ENCODE measurements at regions not wholly inside any gene's neighbourhood (a gene's known extent, or its start where the extent isn't known, plus 50 kb on each side); places are given as distances from the start of the nearest gene placed in this dataset.
A peak's percentile ranks its signal among the peaks of the same experiment; 100 is the strongest.

- DNase-seq = no peak
These were observed 193.2 kb downstream of the IRS2 start for GRCh38 chr13:109593230-109593629.

- DNase-seq = no peak
These were observed 193.6 kb downstream of the IRS2 start for GRCh38 chr13:109592770-109593169.

- no peak for DNase-seq
These were observed 198.7 kb downstream of the IRS2 start for GRCh38 chr13:109587689-109588088.

- no peak for DNase-seq
These were observed 199.7 kb downstream of the IRS2 start for GRCh38 chr13:109586509-109587346.

- DNase-seq = no peak
These were observed 201.5 kb downstream of the IRS2 start for GRCh38 chr13:109584844-109585361.

- DNase-seq = no peak
These were observed 209.1 kb downstream of the IRS2 start for GRCh38 chr13:109577191-109577700.

- DNase-seq = no peak
These were observed 210.0 kb downstream of the IRS2 start for GRCh38 chr13:109576331-109576813.

- no peak for DNase-seq
These were observed 210.6 kb downstream of the IRS2 start for GRCh38 chr13:109575821-109576220.

- no peak for DNase-seq
These were observed 214.0 kb downstream of the IRS2 start for GRCh38 chr13:109572389-109572788.

- no peak for DNase-seq
These were observed 216.2 kb downstream of the IRS2 start for GRCh38 chr13:109569958-109570711.

GRCh38 chr13:109568339-109568818 is 218.0 kb downstream of the IRS2 start:
- no peak for DNase-seq

GRCh38 chr13:109567315-109567714 is 219.1 kb downstream of the IRS2 start:
- DNase-seq = no peak

- DNase-seq = no peak
These were observed 220.5 kb downstream of the IRS2 start for GRCh38 chr13:109565877-109566276.

GRCh38 chr13:109548374-109548773 is 238.0 kb downstream of the IRS2 start:
- DNase-seq = peak; percentile 1

GRCh38 chr13:109547942-109548341 is 238.4 kb downstream of the IRS2 start:
- DNase-seq = no peak

GRCh38 chr13:109545931-109546330 is 240.5 kb downstream of the IRS2 start:
- no peak for DNase-seq

GRCh38 chr13:109541081-109541480 is 245.3 kb downstream of the IRS2 start:
- DNase-seq = no peak

GRCh38 chr13:109537584-109537983 is 248.8 kb downstream of the IRS2 start:
- no peak for DNase-seq

GRCh38 chr13:109533350-109533749 is 253.0 kb downstream of the IRS2 start:
- no peak for DNase-seq

GRCh38 chr13:109529964-109530363 is 256.4 kb downstream of the IRS2 start:
- DNase-seq = no peak

GRCh38 chr13:109521719-109522118 is 264.7 kb downstream of the IRS2 start:
- DNase-seq = no peak

GRCh38 chr13:109517517-109517916 is 268.9 kb downstream of the IRS2 start:
- DNase-seq = no peak

GRCh38 chr13:109516186-109516585 is 270.2 kb downstream of the IRS2 start:
- DNase-seq = peak; percentile 19

Data from fibroblast of skin of right quadriceps (primary cell).